Effector memory CD8-positive, alpha-beta T cell (primary cell): ENCODE measurements at regions not wholly inside any gene's neighbourhood (a gene's known extent, or its start where the extent isn't known, plus 50 kb on each side); places are given as distances from the start of the nearest gene placed in this dataset.

Source experiments
- ATAC-seq: fragments of 150-1000 bp; cut with Tn5 transposase; replicated peaks from 2 replicates; pipeline ENCODE4 v1.10.0; 2021; ENCODE audit warnings: mild to moderate bottlenecking, moderate library complexity
- DNase-seq, 3 experiments: peaks; one replicate each; pipeline ENCODE4 v3.0.0; 2021
- H3K27ac Mint-ChIP-seq, 2 donors: one replicate each; pipeline ENCODE4 v1.8.0; 2022; ENCODE audit warnings: mild to moderate bottlenecking in 2 of 2, mixed read lengths in 2 of 2, moderate library complexity in 2 of 2
- H3K27me3 Mint-ChIP-seq, 2 donors: one replicate each; pipeline ENCODE4 v1.8.0; 2022; ENCODE audit warnings: mixed read lengths in 2 of 2
- H3K36me3 Mint-ChIP-seq: one replicate; pipeline ENCODE4 v1.8.0; 2022; ENCODE audit warnings: mild to moderate bottlenecking, moderate library complexity, mixed read lengths; ENCODE audit not compliant: insufficient read depth
- H3K4me1 Mint-ChIP-seq, 2 donors: one replicate each; pipeline ENCODE4 v1.8.0; 2022; ENCODE audit warnings: low read depth in 2 of 2, mixed read lengths in 2 of 2
- H3K4me3 Mint-ChIP-seq, 2 donors: one replicate each; pipeline ENCODE4 v1.8.0; 2022; ENCODE audit warnings: mild to moderate bottlenecking in 2 of 2, mixed read lengths in 2 of 2, moderate library complexity in 2 of 2
- H3K9me3 Mint-ChIP-seq, 2 donors: one replicate each; pipeline ENCODE4 v1.8.0; 2022; ENCODE audit warnings: mixed read lengths in 2 of 2

DNA sequence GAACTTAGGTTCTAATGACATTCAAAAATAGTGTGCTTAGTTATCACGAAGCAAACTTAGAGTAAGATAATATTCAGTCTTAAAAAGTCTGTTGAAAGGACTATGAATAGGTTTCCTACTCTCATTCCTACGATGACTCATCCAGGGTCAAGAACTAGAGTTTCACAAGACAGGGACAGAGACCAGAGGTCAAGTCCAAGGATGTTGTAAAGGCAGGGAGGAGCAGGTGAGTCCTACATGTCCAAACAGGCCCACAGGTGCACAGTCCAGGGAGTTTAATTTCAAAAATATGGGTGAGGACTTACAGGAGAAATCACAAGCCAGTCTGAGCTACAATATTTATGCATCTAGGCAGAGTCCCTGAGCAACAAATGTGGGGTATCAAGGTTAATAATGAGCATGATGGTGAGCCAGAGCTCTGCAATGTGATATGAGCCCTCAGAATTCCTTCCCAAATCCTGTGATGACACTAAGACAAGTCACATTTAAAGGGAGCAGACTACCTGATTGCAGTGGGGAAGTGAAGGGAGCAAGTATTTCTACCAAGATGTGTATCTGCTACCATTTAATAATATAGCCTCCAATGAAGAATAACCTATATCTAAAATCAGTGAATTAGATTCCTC, 100.0 kb upstream of the NRIP1 start:
- no peak for ATAC-seq
- Mint-ChIP-seq H3K4me3 (no peak overlapping the region), H3K9me3 (peaks cover 0 to 2% of the 10 kb centered on the region in 2 donors), H3K36me3 (no peaks in the 10 kb centered on the region), H3K4me1 (peaks cover 0 to 3% of the 10 kb centered on the region in 2 donors), H3K27me3 (peaks cover 29 to 40% of the 10 kb centered on the region in 2 donors), H3K27ac (no peak overlapping the region)
- DNase-seq = no peak

DNA sequence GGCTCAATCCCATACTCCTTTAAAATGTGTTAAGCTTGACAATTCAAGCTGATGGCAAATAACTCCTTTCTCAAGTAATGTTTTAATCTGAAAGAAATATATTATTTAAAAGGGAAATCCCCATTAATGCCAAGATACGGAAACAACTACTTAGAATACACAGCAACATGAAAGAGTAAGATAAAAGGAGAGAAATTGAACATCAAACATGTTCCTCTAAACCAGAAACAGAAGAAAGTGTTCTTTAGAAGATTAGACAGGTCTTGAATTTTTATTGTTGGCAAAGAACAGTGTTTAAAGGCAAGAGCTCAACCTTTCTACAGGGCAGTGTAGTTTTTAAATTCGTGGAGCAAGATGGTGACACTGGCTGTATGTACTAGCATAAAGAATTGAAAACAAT, 105.8 kb upstream of the NRIP1 start:
- DNase-seq (no peak), ATAC-seq (no peak)
- H3K4me3 Mint-ChIP-seq = no peak overlapping the region
- H3K36me3 Mint-ChIP-seq = no peaks in the 10 kb centered on the region
- no peak overlapping the region for H3K27ac Mint-ChIP-seq
- peaks cover 0 to 2% of the 10 kb centered on the region in 2 donors for H3K4me1 Mint-ChIP-seq
- peaks cover 21 to 27% of the 10 kb centered on the region in 2 donors for H3K27me3 Mint-ChIP-seq
- H3K9me3 Mint-ChIP-seq = no peaks in the 10 kb centered on the region

DNA sequence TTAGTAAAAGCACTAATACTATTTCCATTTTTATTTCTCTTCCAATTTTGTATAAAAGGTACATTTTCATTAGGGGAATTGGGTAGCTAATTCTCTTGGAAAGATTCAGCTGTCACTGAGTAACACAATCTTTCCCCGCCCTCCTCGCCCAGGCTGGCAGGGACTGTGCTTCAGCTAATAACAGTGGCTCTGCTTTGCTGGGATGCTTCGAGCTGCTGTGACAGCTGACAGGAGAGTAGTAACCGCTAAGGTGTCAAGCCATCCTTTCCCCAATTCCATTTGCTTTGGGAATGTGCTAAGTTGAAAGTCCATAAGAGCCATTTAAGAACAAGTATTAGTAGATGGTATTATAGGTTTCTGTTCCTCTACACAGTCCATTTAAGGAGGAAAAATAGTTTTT, 106.7 kb upstream of the NRIP1 start:
- ATAC-seq = no peak
- no peak overlapping the region for H3K27ac Mint-ChIP-seq
- peaks cover 14 to 18% of the 10 kb centered on the region in 2 donors for H3K27me3 Mint-ChIP-seq
- no peak for DNase-seq
- H3K4me3 Mint-ChIP-seq = no peak overlapping the region
- H3K4me1 Mint-ChIP-seq = peaks cover 0 to 2% of the 10 kb centered on the region in 2 donors
- H3K36me3 Mint-ChIP-seq = no peaks in the 10 kb centered on the region
- no peaks in the 10 kb centered on the region for H3K9me3 Mint-ChIP-seq

GRCh38 chr21:15172963-15173362, 108.2 kb upstream of the NRIP1 start:
- no peak for ATAC-seq
- H3K9me3 Mint-ChIP-seq = no peaks in the 10 kb centered on the region
- H3K36me3 Mint-ChIP-seq = no peaks in the 10 kb centered on the region
- no peak overlapping the region for H3K27ac Mint-ChIP-seq
- peaks cover 6 to 9% of the 10 kb centered on the region in 2 donors for H3K27me3 Mint-ChIP-seq
- peaks cover 0 to 2% of the 10 kb centered on the region in 2 donors for H3K4me1 Mint-ChIP-seq
- DNase-seq = no peak
- no peak overlapping the region for H3K4me3 Mint-ChIP-seq

GRCh38 chr21:15174923-15175322, 110.1 kb upstream of the NRIP1 start:
- peaks cover 0 to 7% of the 10 kb centered on the region in 2 donors for H3K27me3 Mint-ChIP-seq

GRCh38 chr21:15182731-15183130, 117.9 kb upstream of the NRIP1 start:
- Mint-ChIP-seq H3K27me3 (peaks cover 0 to 4% of the 10 kb centered on the region in 2 donors), H3K4me1 (no peaks in the 10 kb centered on the region), H3K4me3 (no peak overlapping the region), H3K36me3 (no peaks in the 10 kb centered on the region), H3K9me3 (no peaks in the 10 kb centered on the region), H3K27ac (no peak overlapping the region)
- DNase-seq (no peak), ATAC-seq (no peak)

More at GRCh38 chr21:15174923-15175322, 110.1 kb upstream of the NRIP1 start:
- Mint-ChIP-seq H3K9me3 (no peaks in the 10 kb centered on the region), H3K4me3 (no peak overlapping the region), H3K27ac (no peak overlapping the region), H3K4me1 (peaks cover 0 to 2% of the 10 kb centered on the region in 2 donors), H3K36me3 (no peaks in the 10 kb centered on the region)
- DNase-seq (no peak), ATAC-seq (no peak)

DNA sequence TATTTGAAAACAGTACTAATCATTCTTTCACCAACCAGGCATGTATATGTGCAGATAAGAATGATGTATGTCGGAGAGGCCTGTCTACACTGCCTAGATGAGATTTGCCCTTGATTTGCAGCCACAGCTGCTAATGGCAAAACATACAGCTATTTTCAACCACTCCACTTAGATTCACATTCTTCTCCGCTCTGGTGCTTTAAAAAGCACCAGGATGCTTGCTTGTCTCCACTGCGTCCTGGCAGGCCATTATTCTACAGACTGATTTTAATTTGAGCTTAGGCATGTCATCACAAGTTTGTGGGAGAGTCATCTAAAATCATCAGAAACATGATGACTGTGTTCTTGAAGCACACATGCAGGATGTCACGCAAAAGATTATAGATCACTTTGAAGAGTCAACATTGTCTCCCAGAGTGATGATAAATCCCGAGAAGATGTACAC, 119.0 kb upstream of the NRIP1 start:
- ATAC-seq (no peak), DNase-seq (no peak)
- peaks cover 0 to 4% of the 10 kb centered on the region in 2 donors for H3K27me3 Mint-ChIP-seq
- no peak overlapping the region for H3K4me3 Mint-ChIP-seq
- H3K27ac Mint-ChIP-seq = no peak overlapping the region
- no peaks in the 10 kb centered on the region for H3K4me1 Mint-ChIP-seq
- H3K9me3 Mint-ChIP-seq = no peaks in the 10 kb centered on the region
- no peaks in the 10 kb centered on the region for H3K36me3 Mint-ChIP-seq

DNA sequence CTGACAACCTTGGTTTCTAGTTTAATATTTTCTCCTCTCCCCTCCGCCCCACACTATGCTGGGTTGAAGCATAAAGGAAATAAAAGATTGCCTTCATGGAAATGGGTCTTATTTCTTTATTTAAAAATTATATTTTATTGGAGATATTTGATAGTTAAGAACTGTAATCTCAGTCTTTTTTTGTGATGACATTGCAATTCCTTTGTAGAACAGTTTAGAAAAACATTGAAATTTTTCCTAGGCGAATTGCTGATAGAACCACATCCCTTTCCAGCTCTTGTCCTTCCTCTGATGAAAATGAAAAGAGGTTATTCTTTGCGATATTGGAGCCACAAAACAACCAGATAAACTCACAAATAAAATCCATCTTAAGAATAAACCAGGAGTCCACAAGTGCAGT, 125.6 kb upstream of the NRIP1 start:
- no peak for DNase-seq
- Mint-ChIP-seq H3K9me3 (no peaks in the 10 kb centered on the region), H3K4me1 (no peaks in the 10 kb centered on the region), H3K27ac (no peak overlapping the region), H3K27me3 (peaks cover 7 to 17% of the 10 kb centered on the region in 2 donors), H3K4me3 (no peak overlapping the region), H3K36me3 (peaks cover 3% of the 10 kb centered on the region)
- ATAC-seq = no peak

DNA sequence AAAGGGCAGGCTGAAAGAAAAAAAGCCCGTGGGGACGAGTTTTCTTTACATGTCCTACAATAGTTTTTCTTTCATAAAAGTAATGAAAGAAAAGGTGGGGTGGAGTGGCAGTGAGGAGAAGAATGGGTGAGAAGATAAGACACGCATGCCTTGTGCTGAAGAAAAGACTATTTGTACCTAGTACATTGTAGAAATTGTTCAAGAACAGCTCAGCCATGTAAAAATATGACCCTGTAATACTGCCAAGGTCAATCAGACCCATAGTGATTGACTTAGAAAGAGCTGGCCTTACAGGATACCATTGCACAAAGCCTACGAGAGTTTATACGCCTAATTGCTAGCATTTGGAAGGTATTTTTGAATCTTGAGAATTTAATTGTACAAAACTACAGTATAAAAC, 126.0 kb upstream of the NRIP1 start:
- H3K27ac Mint-ChIP-seq = no peak overlapping the region
- H3K4me3 Mint-ChIP-seq = no peak overlapping the region
- ATAC-seq (no peak), DNase-seq (no peak)
- H3K4me1 Mint-ChIP-seq = no peaks in the 10 kb centered on the region
- peaks cover 7 to 17% of the 10 kb centered on the region in 2 donors for H3K27me3 Mint-ChIP-seq
- H3K9me3 Mint-ChIP-seq = no peaks in the 10 kb centered on the region
- peaks cover 3% of the 10 kb centered on the region for H3K36me3 Mint-ChIP-seq

DNA sequence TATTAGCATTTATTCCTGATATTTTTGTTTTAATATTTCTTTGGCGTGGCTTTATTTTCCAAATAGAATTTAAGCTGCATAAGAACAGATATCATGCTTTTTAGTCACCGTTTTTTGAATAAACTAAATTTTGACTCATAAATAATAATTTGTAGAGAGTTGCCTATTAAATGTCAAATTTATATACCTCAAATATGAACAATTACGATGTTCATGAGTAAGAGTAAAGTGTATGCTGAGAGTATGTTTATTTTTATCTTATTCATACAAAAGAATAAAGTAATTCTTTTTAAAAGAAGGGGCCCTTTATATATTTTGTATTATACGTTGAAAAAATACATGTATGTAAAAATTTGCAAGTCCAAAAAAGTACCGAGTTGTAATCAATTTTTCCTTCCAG, 126.5 kb upstream of the NRIP1 start:
- no peak overlapping the region for H3K4me3 Mint-ChIP-seq
- H3K27ac Mint-ChIP-seq = no peak overlapping the region
- no peaks in the 10 kb centered on the region for H3K9me3 Mint-ChIP-seq
- ATAC-seq (no peak), DNase-seq (no peak)
- peaks cover 7 to 17% of the 10 kb centered on the region in 2 donors for H3K27me3 Mint-ChIP-seq
- H3K4me1 Mint-ChIP-seq = no peaks in the 10 kb centered on the region
- H3K36me3 Mint-ChIP-seq = peaks cover 3% of the 10 kb centered on the region

DNA sequence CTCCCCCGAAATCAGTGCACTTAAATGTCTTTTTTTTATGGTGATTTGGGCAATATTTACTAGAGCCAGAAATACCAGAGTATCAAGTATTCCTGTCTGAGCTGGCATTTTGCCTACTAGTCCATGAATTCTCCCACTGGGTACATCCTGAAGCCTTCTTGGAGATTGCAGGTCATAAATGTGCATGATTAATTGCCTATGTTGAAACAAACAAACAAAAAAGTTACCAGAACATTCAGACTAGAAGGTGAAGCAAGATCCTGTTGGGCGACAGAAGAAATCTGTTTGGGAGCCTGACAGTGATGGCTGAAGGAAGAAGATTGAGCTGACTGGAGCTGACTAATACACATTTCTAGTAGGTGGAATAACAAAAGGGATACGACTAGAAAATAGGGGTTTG, 127.4 kb upstream of the NRIP1 start:
- no peak overlapping the region for H3K4me3 Mint-ChIP-seq
- no peaks in the 10 kb centered on the region for H3K4me1 Mint-ChIP-seq
- no peak for ATAC-seq

DNA sequence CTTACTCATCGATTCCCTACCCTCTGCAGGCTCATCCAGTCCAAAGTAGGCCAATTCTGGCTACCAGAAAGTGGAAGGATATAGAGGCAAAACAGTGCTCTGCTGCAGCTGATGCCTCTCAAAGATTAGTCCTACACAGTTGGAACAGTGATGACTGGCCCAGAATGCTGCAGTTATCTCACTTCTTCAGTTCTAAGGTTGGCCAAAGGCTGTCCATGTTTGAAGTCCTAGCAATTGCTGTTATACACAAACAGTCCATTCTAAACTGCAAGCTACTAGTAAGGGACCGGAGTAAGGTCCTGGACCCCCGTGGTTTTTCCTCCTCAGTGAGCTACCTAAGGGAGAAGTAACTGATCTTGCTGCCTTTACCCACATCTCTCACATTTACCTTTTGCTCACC, 129.1 kb upstream of the NRIP1 start:
- Mint-ChIP-seq H3K27ac (no peak overlapping the region), H3K4me1 (no peaks in the 10 kb centered on the region), H3K4me3 (no peak overlapping the region), H3K9me3 (no peaks in the 10 kb centered on the region), H3K36me3 (peaks cover 3% of the 10 kb centered on the region), H3K27me3 (peaks cover 7 to 17% of the 10 kb centered on the region in 2 donors)
- no peak for DNase-seq
- ATAC-seq = no peak

More for the DNA sequence above, 127.4 kb upstream of the NRIP1 start:
- H3K36me3 Mint-ChIP-seq = peaks cover 3% of the 10 kb centered on the region
- H3K27ac Mint-ChIP-seq = no peak overlapping the region
- DNase-seq = no peak
- H3K27me3 Mint-ChIP-seq = peaks cover 7 to 17% of the 10 kb centered on the region in 2 donors
- no peaks in the 10 kb centered on the region for H3K9me3 Mint-ChIP-seq

DNA sequence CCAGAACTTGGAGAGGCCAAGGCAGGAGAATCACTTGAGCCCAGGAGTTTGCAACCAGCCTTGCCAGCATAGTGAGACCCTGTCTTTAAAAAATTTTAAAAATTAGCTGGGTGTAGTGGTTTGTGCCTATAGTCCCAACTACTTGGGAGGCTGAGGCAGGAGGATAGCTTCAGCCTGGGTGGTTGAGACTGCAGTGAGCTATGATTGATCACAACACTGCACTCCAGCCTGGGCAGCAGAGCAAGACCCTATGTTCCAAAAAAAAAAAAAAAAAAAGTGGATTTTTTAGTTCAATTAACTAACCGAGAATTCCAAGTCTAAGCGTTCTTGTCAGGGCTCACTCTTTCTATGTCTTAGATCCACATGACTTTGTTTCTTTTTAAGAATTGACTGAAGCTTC, 130.3 kb upstream of the NRIP1 start:
- no peaks in the 10 kb centered on the region for H3K4me1 Mint-ChIP-seq
- H3K27ac Mint-ChIP-seq = no peak overlapping the region
- H3K9me3 Mint-ChIP-seq = no peaks in the 10 kb centered on the region
- ATAC-seq (no peak), DNase-seq (no peak)
- H3K36me3 Mint-ChIP-seq = peaks cover 3% of the 10 kb centered on the region
- peaks cover 7 to 16% of the 10 kb centered on the region in 2 donors for H3K27me3 Mint-ChIP-seq
- no peak overlapping the region for H3K4me3 Mint-ChIP-seq

DNA sequence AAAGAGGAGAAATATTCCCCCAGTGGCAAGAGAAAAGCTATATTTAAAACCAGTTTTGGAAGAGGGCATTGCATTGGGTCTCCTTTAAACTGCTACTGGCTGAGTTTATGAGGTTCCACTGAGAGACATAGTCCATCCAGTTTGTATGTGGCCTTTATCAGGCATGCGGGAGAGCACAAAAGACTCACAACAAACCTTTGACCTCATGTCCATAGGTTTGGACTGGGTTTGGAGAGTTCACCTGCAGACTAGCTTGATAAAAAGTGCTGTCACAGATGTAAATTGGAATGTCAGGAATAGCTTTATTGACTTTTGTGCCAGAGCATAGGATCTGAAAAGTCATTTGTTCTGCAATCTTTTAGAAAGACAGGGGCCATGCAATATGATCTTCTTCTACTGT, 131.0 kb upstream of the NRIP1 start:
- no peak for ATAC-seq
- Mint-ChIP-seq H3K27ac (no peak overlapping the region), H3K9me3 (no peaks in the 10 kb centered on the region), H3K27me3 (peaks cover 7 to 9% of the 10 kb centered on the region in 2 donors), H3K4me1 (no peaks in the 10 kb centered on the region), H3K4me3 (no peak overlapping the region), H3K36me3 (peaks cover 3% of the 10 kb centered on the region)
- DNase-seq = no peak
